Small intestine (tissue), 7 donors: ENCODE measurements at regions not wholly inside any gene's neighbourhood (a gene's known extent, or its start where the extent isn't known, plus 50 kb on each side); places are given as distances from the start of the nearest gene placed in this dataset.

Experiments
- DNase-seq, 2 donors: peaks; one replicate each; pipeline versions ENCODE4 v3.0.0 to v3.0.0-alpha.2; 2013
- FAIRE-seq: peaks from 2 replicates; lab custom pipeline; 2012; peaks lifted over from hg19 to GRCh38; lab: Jason Lieb, UNC
- H3K27ac ChIP-seq, 3 donors: one replicate each; pipeline ENCODE4 v1.5.1; 2013; ENCODE audit warnings: low read length in 2 of 3, mild to moderate bottlenecking in 2 of 3, control low read depth in 1 of 3, inconsistent platforms in 1 of 3, low read depth in 1 of 3, moderate library complexity in 1 of 3
- H3K27me3 ChIP-seq, 3 donors: one replicate each; pipeline ENCODE4 v1.6.1; 2013; ENCODE audit warnings: low read length in 3 of 3, inconsistent platforms in 1 of 3; ENCODE audit not compliant: control insufficient read depth in 3 of 3, insufficient read depth in 3 of 3
- H3K36me3 ChIP-seq, 3 donors: one replicate each; pipeline ENCODE4 v1.6.1; 2013; ENCODE audit warnings: low read length in 3 of 3, inconsistent platforms in 1 of 3, low read depth in 1 of 3, mild to moderate bottlenecking in 1 of 3, moderate library complexity in 1 of 3; ENCODE audit not compliant: control insufficient read depth in 3 of 3, insufficient read depth in 2 of 3
- H3K4me1 ChIP-seq, 3 donors: one replicate each; pipeline ENCODE4 v1.6.1; 2013; ENCODE audit warnings: low read length in 2 of 3, inconsistent platforms in 1 of 3, low read depth in 1 of 3, mild to moderate bottlenecking in 1 of 3, moderate library complexity in 1 of 3; ENCODE audit not compliant: control insufficient read depth in 3 of 3, insufficient read depth in 2 of 3
- H3K4me3 ChIP-seq, 3 donors: one replicate each; pipeline ENCODE4 v1.5.1; 2013; ENCODE audit warnings: low read length in 3 of 3, control low read depth in 1 of 3, inconsistent platforms in 1 of 3, low read depth in 1 of 3, mild to moderate bottlenecking in 1 of 3, moderate library complexity in 1 of 3
- H3K9me3 ChIP-seq, 2 donors: one replicate each; pipeline ENCODE4 v1.6.1; 2013; ENCODE audit warnings: low read depth in 1 of 2, low read length in 1 of 2; ENCODE audit not compliant: control insufficient read depth in 2 of 2, insufficient read depth in 1 of 2
- WGBS, 3 donors: extraction: QIAGEN DNeasy Blood & Tissue Kit; methylation state at CpG; one replicate each; pipeline ENCODE4 v1.1.7; 2013; 5-methylcytosine and 5-hydroxymethylcytosine counted together
- donor health status: healthy with polysubstance abuse.
- donor health status: control.
- donor health status: control.
- donor health status: Bipolar disorder and iron deficiency.
- donor health status: healthy.

GRCh38 chr14:84017495-84017894, 1512.4 kb upstream of the FLRT2 start:
- no peaks in the 10 kb centered on the region for H3K36me3 ChIP-seq
- no peak overlapping the region for H3K27ac ChIP-seq
- 76 to 86% (median 82%) methylated on average over 7 of the region's 7 CpGs for WGBS, 3 donors
- no peaks in the 10 kb centered on the region for H3K9me3 ChIP-seq
- no peak overlapping the region for H3K4me3 ChIP-seq
- H3K4me1 ChIP-seq: no peaks in the 10 kb centered on the region
- FAIRE-seq (no peak), DNase-seq (no peak)
- no peaks in the 10 kb centered on the region for H3K27me3 ChIP-seq

GRCh38 chr14:84021433-84021832, 1508.5 kb upstream of the FLRT2 start:
- Histone ChIP-seq H3K4me3 (no peak overlapping the region), H3K9me3 (no peaks in the 10 kb centered on the region), H3K4me1 (no peaks in the 10 kb centered on the region), H3K27me3 (no peaks in the 10 kb centered on the region), H3K27ac (no peak overlapping the region), H3K36me3 (no peaks in the 10 kb centered on the region)
- FAIRE-seq (no peak), DNase-seq (no peak)

GRCh38 chr14:84024231-84024820, 1505.6 kb upstream of the FLRT2 start:
- DNase-seq (peak in 1 of 2 donors; percentile 2), FAIRE-seq (peak; percentile 55)
- Histone ChIP-seq H3K27me3 (no peaks in the 10 kb centered on the region), H3K4me1 (no peaks in the 10 kb centered on the region), H3K4me3 (no peak overlapping the region), H3K9me3 (peaks cover 0 to 1% of the 10 kb centered on the region in 2 donors), H3K27ac (no peak overlapping the region), H3K36me3 (no peaks in the 10 kb centered on the region)
- 79 to 91% (median 87%) methylated on average over 6 of the region's 6 CpGs for WGBS, 3 donors

DNA sequence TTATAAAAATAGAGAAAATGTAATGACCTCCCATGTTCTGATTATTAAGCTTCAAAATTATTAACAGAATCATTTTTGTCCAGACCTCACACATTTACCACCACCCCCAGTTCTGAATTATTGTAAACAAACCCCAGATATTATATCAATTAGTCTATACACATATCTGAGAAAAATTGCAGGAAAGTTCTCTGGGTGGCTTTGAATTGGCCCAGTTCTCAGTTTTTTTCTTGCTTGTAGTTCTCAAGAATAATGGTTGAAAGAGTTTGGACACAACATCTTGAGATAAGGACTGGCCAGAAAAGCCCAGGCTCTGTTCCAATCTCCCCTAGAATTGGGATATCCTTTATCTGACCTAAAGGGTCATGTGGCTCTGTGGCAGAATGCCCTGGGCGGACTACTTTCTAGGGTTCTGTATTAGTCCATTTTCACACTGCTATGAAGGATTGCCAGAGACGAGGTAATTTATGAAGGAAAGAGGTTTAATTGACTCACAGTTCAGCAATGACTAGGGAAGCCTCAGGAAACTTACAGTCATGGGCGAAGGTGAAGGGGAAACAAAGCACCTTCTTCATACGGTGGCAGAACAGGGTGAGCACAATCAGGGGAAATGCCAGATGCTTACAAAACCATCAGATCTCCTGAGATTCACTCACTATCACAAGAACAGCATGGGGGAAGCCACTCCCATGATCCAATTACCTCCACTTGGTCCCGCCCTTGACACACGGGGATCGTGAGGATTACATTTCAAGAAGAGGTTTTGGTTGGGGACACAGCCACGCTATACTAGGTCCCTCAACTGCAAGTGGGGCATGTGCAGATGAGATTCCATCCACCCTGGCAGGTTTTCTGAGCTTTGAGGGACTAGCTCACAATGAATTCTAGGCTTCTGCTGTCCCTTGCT, 1504.6 kb upstream of the FLRT2 start:
- no peak for FAIRE-seq
- H3K4me3 ChIP-seq: no peak overlapping the region
- H3K27me3 ChIP-seq: no peaks in the 10 kb centered on the region
- DNase-seq: no peak
- H3K27ac ChIP-seq: no peak overlapping the region
- WGBS, 3 donors: 77 to 82% (median 81%) methylated on average over 8 of the region's 8 CpGs
- no peaks in the 10 kb centered on the region for H3K36me3 ChIP-seq
- peaks cover 0 to 1% of the 10 kb centered on the region in 2 donors for H3K9me3 ChIP-seq
- no peaks in the 10 kb centered on the region for H3K4me1 ChIP-seq

GRCh38 chr14:84027351-84027750, 1502.6 kb upstream of the FLRT2 start:
- DNase-seq (no peak), FAIRE-seq (no peak)
- Histone ChIP-seq H3K27ac (no peak overlapping the region), H3K4me1 (no peaks in the 10 kb centered on the region), H3K9me3 (peaks cover 0 to 1% of the 10 kb centered on the region in 2 donors), H3K27me3 (no peaks in the 10 kb centered on the region), H3K36me3 (no peaks in the 10 kb centered on the region), H3K4me3 (no peak overlapping the region)

GRCh38 chr14:84028080-84028604, 1501.8 kb upstream of the FLRT2 start:
- no peaks in the 10 kb centered on the region for H3K4me1 ChIP-seq
- DNase-seq (no peak), FAIRE-seq (no peak)
- peaks cover 0 to 1% of the 10 kb centered on the region in 2 donors for H3K9me3 ChIP-seq
- H3K27me3 ChIP-seq: no peaks in the 10 kb centered on the region
- 77 to 83% (median 81%) methylated on average over 5 of the region's 5 CpGs for WGBS, 3 donors
- H3K27ac ChIP-seq: no peak overlapping the region
- H3K4me3 ChIP-seq: no peak overlapping the region
- H3K36me3 ChIP-seq: no peaks in the 10 kb centered on the region

GRCh38 chr14:84029246-84029645, 1500.7 kb upstream of the FLRT2 start:
- Histone ChIP-seq H3K4me3 (no peak overlapping the region), H3K27ac (no peak overlapping the region), H3K9me3 (peaks cover 0 to 1% of the 10 kb centered on the region in 2 donors), H3K27me3 (no peaks in the 10 kb centered on the region), H3K4me1 (no peaks in the 10 kb centered on the region), H3K36me3 (no peaks in the 10 kb centered on the region)
- FAIRE-seq (no peak), DNase-seq (no peak)

DNA sequence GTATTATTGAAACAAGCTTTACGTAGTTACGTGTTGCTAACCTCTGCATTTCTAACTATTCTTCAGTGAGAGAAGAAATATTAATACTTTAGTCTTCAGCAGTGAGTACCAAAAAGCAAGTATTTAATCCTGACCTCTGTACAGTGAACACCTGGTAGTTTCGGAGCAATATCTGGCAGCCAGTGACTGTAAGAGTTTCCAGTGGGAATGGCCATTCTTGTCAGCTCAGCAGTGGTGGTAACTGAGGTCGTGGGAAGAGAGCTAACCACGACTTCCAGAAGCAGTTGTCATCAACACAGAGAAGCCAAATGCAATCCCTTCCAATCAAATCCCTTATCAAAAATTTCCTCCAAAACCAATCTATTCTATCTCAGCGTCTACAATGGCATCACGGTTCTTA, 1500.2 kb upstream of the FLRT2 start:
- DNase-seq: no peak
- no peak for FAIRE-seq
- H3K9me3 ChIP-seq: peaks cover 0 to 1% of the 10 kb centered on the region in 2 donors
- H3K4me1 ChIP-seq: no peaks in the 10 kb centered on the region
- H3K27me3 ChIP-seq: no peaks in the 10 kb centered on the region
- 67 to 68% (median 67%) methylated on average over 7 of the region's 7 CpGs for WGBS, 3 donors
- H3K4me3 ChIP-seq: no peak overlapping the region
- H3K36me3 ChIP-seq: no peaks in the 10 kb centered on the region
- no peak overlapping the region for H3K27ac ChIP-seq
